KMS-11 (cell line): ENCODE measurements at regions not wholly inside any gene's neighbourhood (a gene's known extent, or its start where the extent isn't known, plus 50 kb on each side); places are given as distances from the start of the nearest gene placed in this dataset.
"Not testable (repeated sequence)": the region's sequence is repeated elsewhere in the genome, so short reads cannot be mapped to it uniquely, and the experiment has no call there.

Experiments
- H2AFZ ChIP-seq: fragments of 200-600 bp; sonication (generic); 2 replicates; pipeline ENCODE4 v1.6.1; 2016; ENCODE audit warnings: antibody characterized with exemption, mixed run types, low read depth
- H3K27ac ChIP-seq: fragments of 200-600 bp; sonication (generic); 2 replicates; pipeline ENCODE4 v1.6.1; 2016; ENCODE audit warnings: mild to moderate bottlenecking, mixed run types
- H3K27me3 ChIP-seq: fragments of 200-600 bp; sonication (generic); 2 replicates; pipeline ENCODE4 v1.6.1; 2017; ENCODE audit warnings: mild to moderate bottlenecking, low read depth, mixed run types, moderate library complexity; ENCODE audit not compliant: insufficient read depth
- H3K36me3 ChIP-seq: fragments of 200-600 bp; sonication (generic); 2 replicates; pipeline ENCODE4 v1.6.1; 2017; ENCODE audit warnings: mild to moderate bottlenecking, mixed run types; ENCODE audit not compliant: insufficient read depth
- H3K4me1 ChIP-seq: fragments of 200-600 bp; sonication (generic); 2 replicates; pipeline ENCODE4 v1.6.1; 2016; ENCODE audit warnings: mild to moderate bottlenecking, low read depth, mixed run types; ENCODE audit not compliant: poor library complexity, severe bottlenecking
- H3K4me2 ChIP-seq: fragments of 200-600 bp; sonication (generic); 2 replicates; pipeline ENCODE4 v1.7.0; 2016; ENCODE audit warnings: mild to moderate bottlenecking, mixed run types
- H3K4me3 ChIP-seq: fragments of 200-600 bp; sonication (generic); IDR thresholded peaks from 2 replicates; pipeline ENCODE4 v1.6.1; 2017; ENCODE audit warnings: low read depth, low read length, mixed read lengths; ENCODE audit not compliant: insufficient read depth
- H3K79me2 ChIP-seq: fragments of 200-600 bp; sonication (generic); 2 replicates; pipeline ENCODE4 v1.6.1; 2016; ENCODE audit warnings: low read depth, mixed run types; ENCODE audit not compliant: insufficient read depth
- H3K9ac ChIP-seq: fragments of 200-600 bp; sonication (generic); 2 replicates; pipeline ENCODE4 v1.6.1; 2016; ENCODE audit warnings: mild to moderate bottlenecking, mixed run types
- H4K20me1 ChIP-seq: fragments of 200-600 bp; sonication (generic); 2 replicates; pipeline ENCODE4 v1.6.1; 2016; ENCODE audit warnings: mild to moderate bottlenecking, mixed run types; ENCODE audit not compliant: insufficient read depth
- CTCF ChIP-seq: fragments of 200-600 bp; sonication (generic); conservative IDR thresholded peaks from 2 replicates; pipeline ENCODE4 v1.6.1; 2017; ENCODE audit warnings: low read depth, mild to moderate bottlenecking, antibody characterized with exemption, low read length, moderate library complexity, mixed read lengths

- H3K4me2 ChIP-seq = no peak overlapping the region
- no peak overlapping the region for H2AFZ ChIP-seq
Measured at GRCh38 chr13:100773923-100774663, 99.5 kb upstream of the TMTC4 start.

GRCh38 chr13:100773429-100773828 is 98.8 kb upstream of the TMTC4 start:
- Histone ChIP-seq H3K27ac (no peak overlapping the region), H3K4me2 (no peak overlapping the region), H4K20me1 (no peaks in the 10 kb centered on the region), H3K79me2 (no peaks in the 10 kb centered on the region), H3K4me1 (peaks cover 17% of the 10 kb centered on the region), H3K9ac (no peak overlapping the region), H3K27me3 (no peaks in the 10 kb centered on the region), H3K36me3 (no peaks in the 10 kb centered on the region), H2AFZ (no peak overlapping the region), H3K4me3 (no peak overlapping the region)
- TF ChIP-seq CTCF = no peak

More at GRCh38 chr13:100773923-100774663, 99.5 kb upstream of the TMTC4 start:
- Histone ChIP-seq H3K36me3 (no peaks in the 10 kb centered on the region), H3K4me1 (peaks cover 13% of the 10 kb centered on the region), H3K27me3 (no peaks in the 10 kb centered on the region), H3K27ac (no peak overlapping the region), H4K20me1 (no peaks in the 10 kb centered on the region), H3K79me2 (no peaks in the 10 kb centered on the region), H3K9ac (no peak overlapping the region), H3K4me3 (no peak overlapping the region)
- no peak for TF ChIP-seq CTCF

- no peak overlapping the region for H3K4me3 ChIP-seq
- H3K9ac ChIP-seq = no peak overlapping the region
- H2AFZ ChIP-seq = no peak overlapping the region
- H3K27ac ChIP-seq = no peak overlapping the region
- TF ChIP-seq CTCF = no peak
- H3K4me1 ChIP-seq = peaks cover 17% of the 10 kb centered on the region
- H4K20me1 ChIP-seq = no peaks in the 10 kb centered on the region
- no peaks in the 10 kb centered on the region for H3K79me2 ChIP-seq
- no peaks in the 10 kb centered on the region for H3K27me3 ChIP-seq
- H3K36me3 ChIP-seq = no peaks in the 10 kb centered on the region
- no peak overlapping the region for H3K4me2 ChIP-seq
Measured at GRCh38 chr13:100767192-100767591, 92.6 kb upstream of the TMTC4 start.

- H3K9ac ChIP-seq, H4K20me1 ChIP-seq, H3K4me3 ChIP-seq, H3K27me3 ChIP-seq, H3K27ac ChIP-seq, H3K4me2 ChIP-seq, H2AFZ ChIP-seq, H3K79me2 ChIP-seq, H3K36me3 ChIP-seq: not testable (repeated sequence)
- H3K4me1 ChIP-seq = peaks cover 17% of the 10 kb centered on the region
Measured at GRCh38 chr13:100766570-100766969, 92.0 kb upstream of the TMTC4 start.

- Histone ChIP-seq H3K79me2 (no peaks in the 10 kb centered on the region), H4K20me1 (no peaks in the 10 kb centered on the region), H3K4me1 (peaks cover 13% of the 10 kb centered on the region), H3K9ac (no peak overlapping the region), H3K27me3 (no peaks in the 10 kb centered on the region), H2AFZ (no peak overlapping the region), H3K36me3 (no peaks in the 10 kb centered on the region), H3K4me3 (no peak overlapping the region), H3K4me2 (no peak overlapping the region), H3K27ac (no peak overlapping the region)
- TF ChIP-seq CTCF = no peak
Measured at GRCh38 chr13:100764937-100765336, 90.3 kb upstream of the TMTC4 start.

GRCh38 chr13:100762126-100762525 is 87.5 kb upstream of the TMTC4 start:
- H3K27me3 ChIP-seq, H3K4me1 ChIP-seq, H4K20me1 ChIP-seq, H3K4me3 ChIP-seq, H3K36me3 ChIP-seq, H2AFZ ChIP-seq, H3K9ac ChIP-seq, H3K4me2 ChIP-seq, H3K79me2 ChIP-seq, H3K27ac ChIP-seq: not testable (repeated sequence)
